Ramos (cell line): ENCODE measurements at regions not wholly inside any gene's neighbourhood (a gene's known extent, or its start where the extent isn't known, plus 50 kb on each side); places are given as distances from the start of the nearest gene placed in this dataset.

Source experiments
- in situ Hi-C: fragments of 300-500 bp; cut with MboI; formaldehyde crosslinking; loops from one replicate; pipeline ENCODE4 v1.14.3; 2022; ENCODE audit warnings: low sequenced_read_pairs; ENCODE audit not compliant: unreplicated experiment

DNA sequence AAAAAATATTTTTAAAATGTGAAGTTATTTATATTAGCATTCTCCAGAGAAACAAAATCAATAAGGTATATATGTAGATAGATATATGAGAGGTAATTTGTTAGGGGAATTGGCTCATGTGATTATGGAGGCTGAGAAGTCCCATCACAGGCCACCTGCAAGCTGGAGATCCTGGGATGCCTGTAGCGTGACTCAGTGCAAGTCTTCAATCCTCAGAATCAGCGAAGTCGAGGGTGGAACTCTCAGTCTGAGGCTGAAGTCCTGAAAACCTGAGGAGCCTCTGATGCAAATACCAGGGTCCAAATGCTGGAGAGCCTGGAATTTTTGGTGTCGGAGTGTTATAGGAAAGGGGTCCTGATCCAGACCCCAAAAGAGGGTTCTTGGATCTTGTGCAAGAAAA is 658.5 kb downstream of the USP25 start:
- in situ Hi-C loops, result no loop called here

GRCh38 chr21:16388911-16389560 is 659.3 kb downstream of the USP25 start:
- in situ Hi-C loops, result no loop called here

GRCh38 chr21:16389643-16390042 is 659.9 kb downstream of the USP25 start:
- in situ Hi-C loops, result no loop called here

DNA sequence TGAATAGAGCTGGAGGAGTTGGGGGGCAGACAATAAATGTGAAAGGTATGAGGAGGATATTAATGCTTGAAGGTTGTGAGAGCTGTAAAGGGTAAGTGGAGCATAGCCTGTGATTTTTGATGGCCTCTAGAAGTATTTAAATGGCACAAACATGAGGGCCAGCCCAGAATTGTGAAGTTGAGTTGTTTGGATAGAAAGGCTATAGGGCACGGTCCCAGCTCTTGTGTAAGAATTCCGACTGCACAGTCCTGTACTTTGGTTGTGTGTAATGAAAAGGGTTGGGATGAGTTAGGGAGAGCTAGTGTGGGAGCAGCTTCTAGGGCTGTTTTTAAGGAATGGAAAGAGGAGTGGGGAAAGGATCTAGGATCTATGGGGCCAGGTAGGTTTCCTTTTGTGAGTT is 665.5 kb downstream of the USP25 start:
- in situ Hi-C loops, result no loop called here

DNA sequence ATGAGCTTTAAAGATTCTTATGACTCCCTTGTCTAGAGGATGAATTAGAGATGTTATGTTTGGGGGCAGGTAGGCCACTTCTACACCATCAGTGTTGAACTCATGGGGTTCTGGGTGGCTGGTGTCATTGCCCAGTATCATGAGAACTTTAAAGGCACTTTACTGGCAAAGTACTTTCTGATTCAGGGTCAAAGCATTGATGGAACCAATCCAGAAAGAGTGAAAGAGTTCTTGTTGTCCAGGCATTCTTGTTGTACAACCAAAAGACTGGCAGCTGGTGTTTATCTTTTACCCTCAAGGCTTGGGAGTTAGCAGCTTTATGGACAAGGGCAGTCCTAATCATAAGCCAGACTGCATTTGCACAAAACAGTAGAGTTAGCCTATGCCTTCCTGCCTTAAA is 673.0 kb downstream of the USP25 start:
- in situ Hi-C loops, result no loop called here

DNA sequence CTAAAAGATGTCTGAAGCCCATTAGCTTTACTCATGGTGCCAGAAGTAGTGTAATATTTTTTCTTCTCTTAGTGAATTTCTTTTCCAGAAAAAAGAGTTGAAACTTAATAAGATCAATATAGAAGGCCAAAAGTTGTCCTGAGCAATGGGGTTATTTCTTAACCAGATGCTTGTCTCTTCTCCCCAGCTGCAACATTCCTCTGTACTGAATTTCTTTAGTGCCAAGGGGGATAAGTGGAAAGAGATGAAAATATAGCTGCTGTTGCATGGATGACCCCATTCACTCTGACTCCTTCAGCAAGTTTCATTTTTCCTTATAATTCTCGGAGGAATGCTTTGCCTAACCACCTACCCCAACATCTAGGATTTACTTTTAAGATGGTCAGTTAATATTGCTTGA is 675.0 kb downstream of the USP25 start:
- in situ Hi-C loops, result no loop called here

- in situ Hi-C loops, result no loop called here
Observed at GRCh38 chr21:16406355-16406754, 676.6 kb downstream of the USP25 start.

DNA sequence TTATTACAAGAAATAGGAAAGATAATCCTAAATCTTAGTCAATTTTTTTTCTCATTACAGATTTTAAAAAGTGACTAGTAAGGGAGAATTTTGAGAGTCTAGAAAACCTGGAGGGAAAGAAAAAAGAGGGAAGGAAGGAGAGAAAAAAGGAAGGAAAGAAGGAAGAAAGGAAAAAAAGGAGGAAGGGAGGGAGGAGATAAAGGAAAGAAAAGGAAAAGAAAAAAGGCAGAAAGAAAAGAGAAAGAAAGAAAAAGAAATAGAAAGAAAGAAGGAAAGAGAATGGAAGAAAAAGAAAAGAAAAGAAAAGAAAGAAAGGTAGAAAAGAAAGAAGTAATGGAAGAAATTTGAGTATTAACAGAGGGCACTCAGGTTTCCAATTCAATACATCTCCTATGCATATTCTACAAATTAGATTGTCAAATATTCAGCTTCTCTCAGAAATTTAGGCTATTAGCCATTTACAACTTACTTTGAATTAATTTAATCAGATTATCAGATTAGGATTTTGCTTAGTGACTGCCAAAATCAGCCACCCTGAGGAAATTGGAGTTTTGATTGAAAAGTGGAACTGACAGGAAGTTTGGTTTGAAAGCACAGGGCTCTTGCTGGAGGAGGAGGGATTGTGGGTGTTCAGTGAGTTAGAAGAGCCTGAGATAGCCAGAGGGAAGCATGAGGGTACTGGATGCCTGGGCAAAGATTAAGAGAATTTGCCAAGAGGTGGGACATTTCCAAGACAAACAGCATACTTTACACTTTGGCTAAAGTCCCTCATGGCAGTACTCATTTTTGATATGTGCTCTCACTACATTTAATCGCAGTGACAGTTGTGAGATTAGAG is 677.8 kb downstream of the USP25 start:
- in situ Hi-C loops, result no loop called here

GRCh38 chr21:16408280-16408679 is 678.5 kb downstream of the USP25 start:
- in situ Hi-C loops, result no loop called here

GRCh38 chr21:16409352-16409751 is 679.6 kb downstream of the USP25 start:
- in situ Hi-C loops, result no loop called here

DNA sequence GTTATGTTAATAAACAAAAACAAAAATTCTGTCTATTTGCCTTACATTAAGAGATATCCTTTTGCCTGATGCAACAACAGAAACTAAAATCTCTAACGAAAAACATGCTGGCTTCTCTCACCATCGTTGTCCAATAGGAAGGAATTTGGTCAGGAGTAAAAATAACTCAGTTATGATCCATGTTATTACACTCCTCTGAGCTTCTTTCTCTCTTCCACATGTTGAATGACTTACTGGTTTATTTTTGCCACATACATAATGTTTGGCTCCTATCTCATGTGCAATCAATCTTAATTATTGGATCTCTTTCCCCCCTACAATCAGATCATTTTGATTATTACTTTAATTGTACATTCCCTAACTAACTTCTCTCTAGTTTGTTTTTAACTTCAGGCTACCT is 688.4 kb downstream of the USP25 start:
- in situ Hi-C loops, result no loop called here

DNA sequence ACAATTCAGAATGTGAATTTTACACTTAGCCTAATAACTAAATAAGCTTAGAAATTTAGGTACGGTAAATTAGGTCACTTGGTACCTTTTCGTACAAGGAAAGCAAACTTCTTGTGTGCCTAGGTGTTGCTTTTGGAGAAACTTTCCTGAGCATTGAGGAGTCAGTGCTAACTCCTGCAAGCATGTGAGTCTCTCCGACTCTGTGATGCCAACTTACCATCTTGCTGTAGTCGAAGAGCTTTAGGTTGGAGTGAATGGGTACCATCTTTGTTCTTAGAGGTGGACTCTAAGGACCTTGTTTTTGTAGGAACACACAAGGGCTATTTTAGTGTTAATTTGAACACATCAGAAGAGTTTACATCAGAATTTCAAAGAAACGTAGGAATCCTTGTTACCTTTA is 688.9 kb downstream of the USP25 start:
- in situ Hi-C loops, result no loop called here

GRCh38 chr21:16419188-16419921 is 689.6 kb downstream of the USP25 start:
- in situ Hi-C loops, result no loop called here

DNA sequence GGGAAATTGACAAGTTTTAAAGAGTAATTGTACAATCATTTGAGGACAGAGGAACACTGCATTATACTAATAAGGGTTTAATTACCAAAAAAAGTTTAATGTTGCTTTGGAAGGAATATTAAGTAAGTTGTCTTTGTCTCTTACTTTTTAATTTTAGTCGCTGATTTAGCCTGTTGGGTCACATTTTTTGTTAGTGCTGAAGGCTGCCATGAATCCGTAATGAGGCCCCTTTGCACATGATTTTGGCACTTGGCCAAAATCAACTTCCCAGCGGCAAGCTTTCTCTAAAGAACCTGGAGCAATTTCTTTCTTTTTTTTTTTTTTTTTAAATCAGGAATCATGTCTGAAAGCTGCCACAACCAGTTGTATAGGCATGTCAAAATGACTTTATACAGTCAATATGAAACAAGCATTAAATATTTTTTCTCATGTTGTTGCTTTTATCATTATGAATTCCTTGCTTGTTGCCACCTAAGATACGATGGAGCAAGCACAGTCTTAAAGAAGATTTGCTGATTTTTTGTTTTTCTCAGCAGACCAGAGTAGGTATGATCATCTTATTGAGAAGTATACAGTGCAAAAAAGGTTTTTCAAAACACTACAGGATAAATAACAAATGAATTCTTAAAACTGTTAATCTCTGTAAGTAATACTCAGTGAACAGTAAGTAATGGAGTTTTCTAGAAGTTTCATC is 690.4 kb downstream of the USP25 start:
- in situ Hi-C loops, result no loop called here

DNA sequence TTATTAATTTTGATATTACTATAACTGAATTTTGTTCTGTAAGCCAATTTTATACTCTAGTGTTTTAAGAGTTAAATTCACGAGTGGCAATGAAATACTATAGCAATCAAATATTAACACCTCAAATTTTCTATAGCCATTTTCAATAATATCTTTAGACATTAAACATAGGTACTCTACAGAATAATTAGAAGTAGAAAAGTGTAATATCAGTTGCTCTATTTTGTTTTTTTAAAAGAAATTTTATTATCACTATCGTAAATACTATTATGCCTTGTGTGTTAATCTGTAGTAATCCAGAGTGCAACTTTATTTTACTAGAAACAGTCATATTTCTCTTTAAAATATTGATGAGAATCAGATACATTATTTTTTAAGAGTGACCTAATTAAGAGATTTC is 691.2 kb downstream of the USP25 start:
- in situ Hi-C loops, result no loop called here

- in situ Hi-C loops, result no loop called here
Observed at GRCh38 chr21:16421965-16422364, 692.2 kb downstream of the USP25 start.

GRCh38 chr21:16422702-16423101 is 692.9 kb downstream of the USP25 start:
- in situ Hi-C loops, result no loop called here

DNA sequence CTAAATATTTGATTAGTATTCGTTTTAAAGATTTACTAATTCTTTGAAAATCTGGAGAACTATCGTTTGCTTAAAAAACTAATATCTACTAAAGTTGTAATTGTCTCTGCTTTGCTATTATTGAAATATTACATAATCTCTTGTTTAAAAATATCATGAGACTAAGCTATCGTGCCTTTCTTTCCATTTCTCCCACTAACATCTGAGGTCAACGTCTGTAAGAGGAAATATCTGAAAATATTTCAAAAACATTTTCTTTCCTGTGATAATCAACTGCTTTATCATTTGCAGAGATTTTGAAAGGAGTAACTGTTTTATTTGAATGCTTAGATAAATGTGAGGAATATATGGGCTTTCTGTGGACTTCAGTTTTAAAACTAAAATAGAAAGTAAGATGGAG is 694.1 kb downstream of the USP25 start:
- in situ Hi-C loops, result no loop called here

DNA sequence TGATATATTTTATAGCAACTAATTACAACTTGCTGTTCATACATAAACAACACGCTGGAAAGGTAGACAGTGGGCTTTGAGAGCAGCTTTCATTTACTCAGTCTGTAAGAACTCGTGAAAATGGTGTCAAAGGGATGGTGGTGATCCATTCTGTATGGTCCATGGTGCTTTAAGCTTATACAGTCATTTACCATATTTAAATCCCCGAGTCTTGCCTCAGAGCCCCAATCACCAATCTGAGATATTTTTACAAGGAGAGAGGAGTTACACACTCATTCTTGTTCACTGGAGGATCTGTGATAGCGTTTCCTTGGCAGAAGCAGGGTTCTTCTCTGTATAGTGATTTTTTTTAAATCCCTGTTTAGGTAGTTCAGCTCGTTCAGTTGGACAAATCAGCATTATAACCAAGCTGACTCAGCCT is 694.6 kb downstream of the USP25 start:
- in situ Hi-C loops, result no loop called here

- in situ Hi-C loops, result no loop called here
Observed at GRCh38 chr21:16425376-16425775, 695.6 kb downstream of the USP25 start.

GRCh38 chr21:16426936-16427335 is 697.2 kb downstream of the USP25 start:
- in situ Hi-C loops, result no loop called here
